ENCODE measurements at regions not wholly inside any gene's neighbourhood (a gene's known extent, or its start where the extent isn't known, plus 50 kb on each side); places are given as distances from the start of the nearest gene placed in this dataset.

GRCh38 chr5:10073441-10074104 is 176.1 kb downstream of the ATPSCKMT start:
- no peak for TF ChIP-seq CTCF (IDR thresholded peaks at IDR 0.05)

GRCh38 chr5:10069637-10070313 is 179.9 kb downstream of the ATPSCKMT start:
- TF ChIP-seq CTCF (IDR thresholded peaks at IDR 0.05), result no peak

GRCh38 chr5:10065428-10066000 is 184.2 kb downstream of the ATPSCKMT start:
- no peak for TF ChIP-seq CTCF (IDR thresholded peaks at IDR 0.05)

- no peak for TF ChIP-seq CTCF (IDR thresholded peaks at IDR 0.05)
These were observed 185.0 kb downstream of the ATPSCKMT start for GRCh38 chr5:10064546-10065195.

- TF ChIP-seq CTCF (IDR thresholded peaks at IDR 0.05), result no peak
These were observed 185.7 kb downstream of the ATPSCKMT start for GRCh38 chr5:10063997-10064396.

- peak; percentile 30; the same call in 1 of the 2 replicates for TF ChIP-seq CTCF (IDR thresholded peaks at IDR 0.05)
These were observed 189.7 kb downstream of the ATPSCKMT start for GRCh38 chr5:10059980-10060379.

GRCh38 chr5:10059556-10059955 is 190.1 kb downstream of the ATPSCKMT start:
- no peak for TF ChIP-seq CTCF (IDR thresholded peaks at IDR 0.05)

Measured in LNCAP (cell line).